HEK293 (cell line): ENCODE measurements at regions not wholly inside any gene's neighbourhood (a gene's known extent, or its start where the extent isn't known, plus 50 kb on each side); places are given as distances from the start of the nearest gene placed in this dataset.

ENCODE experiments used
- CTCF ChIP-seq: fragments of 450-650 bp; formaldehyde crosslinking; IDR thresholded peaks from 2 replicates; pipeline ENCODE4 v1.5.1; 2016; ENCODE audit warnings: missing biosample characterization, missing genetic modification characterization
- KLF16 ChIP-seq: fragments of 450-650 bp; formaldehyde crosslinking; IDR thresholded peaks from 2 replicates; pipeline ENCODE4 v1.5.1; 2017; ENCODE audit warnings: missing biosample characterization, missing genetic modification characterization
- REST ChIP-seq: fragments of 450-650 bp; formaldehyde crosslinking; IDR thresholded peaks from 2 replicates; pipeline ENCODE4 v1.5.1; 2016; ENCODE audit warnings: missing biosample characterization, missing genetic modification characterization
- YY1 ChIP-seq: fragments of 450-650 bp; formaldehyde crosslinking; IDR thresholded peaks from 2 replicates; pipeline ENCODE4 v1.5.1; 2018; ENCODE audit warnings: missing biosample characterization, missing genetic modification characterization
- ZBTB20 ChIP-seq: fragments of 450-650 bp; formaldehyde crosslinking; IDR thresholded peaks from 2 replicates; pipeline ENCODE4 v1.5.1; 2016; ENCODE audit warnings: missing biosample characterization, missing genetic modification characterization
- ZNF138 ChIP-seq: fragments of 450-650 bp; formaldehyde crosslinking; IDR thresholded peaks from 2 replicates; pipeline ENCODE4 v1.5.1; 2016; ENCODE audit warnings: missing biosample characterization, missing genetic modification characterization, borderline replicate concordance
- ZNF274 ChIP-seq, 2 experiments: fragments of 200-500 bp in 1 of 2; fragments of 450-650 bp in 1 of 2; sonication (Bioruptor generic) in 1 of 2; formaldehyde crosslinking in 1 of 2; IDR thresholded peaks; 2 replicates each; pipeline versions ENCODE4 v1.5.1 to v1.6.1; 2014 to 2016; ENCODE audit warnings: borderline replicate concordance in 1 of 2, inconsistent platforms in 1 of 2, low read length in 1 of 2, missing biosample characterization in 1 of 2, missing genetic modification characterization in 1 of 2
- ZNF391 ChIP-seq: fragments of 450-650 bp; formaldehyde crosslinking; IDR thresholded peaks from 2 replicates; pipeline ENCODE4 v1.5.1; 2016; ENCODE audit warnings: low read depth, missing biosample characterization, missing genetic modification characterization, borderline replicate concordance
- ZNF488 ChIP-seq: fragments of 450-650 bp; formaldehyde crosslinking; IDR thresholded peaks from 2 replicates; pipeline ENCODE4 v1.5.1; 2016; ENCODE audit warnings: missing biosample characterization, missing genetic modification characterization
- TF ChIP-seq, protein P1 (sequence below): fragments of 450-650 bp; formaldehyde crosslinking; IDR thresholded peaks from 2 replicates; pipeline ENCODE4 v1.5.1; 2016; ENCODE audit warnings: missing biosample characterization, missing genetic modification characterization
- TF ChIP-seq, protein P2 (sequence below): fragments of 450-650 bp; formaldehyde crosslinking; IDR thresholded peaks from 2 replicates; pipeline ENCODE4 v1.5.1; 2016; ENCODE audit warnings: missing biosample characterization, missing genetic modification characterization

DNA sequence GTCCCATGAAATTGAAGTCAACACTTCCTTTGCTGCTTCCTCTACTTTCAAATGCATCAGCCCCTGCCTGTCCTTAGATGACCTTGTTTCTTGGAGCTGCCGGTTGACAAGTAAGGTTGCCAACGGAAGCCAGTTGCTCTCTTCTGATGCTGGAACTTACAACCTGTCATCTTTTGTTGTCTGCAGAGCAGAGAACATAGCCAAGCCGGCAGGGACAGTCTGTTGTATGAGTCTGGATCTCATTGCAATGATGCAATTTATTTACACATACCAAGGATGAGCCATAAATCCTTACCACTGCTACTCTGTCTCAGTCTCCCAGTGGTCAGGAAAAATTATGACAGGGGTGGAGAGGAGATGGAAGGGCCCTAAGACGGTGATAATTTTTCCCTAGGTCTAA lies 151.4 kb downstream of the BLID start:
- no peak for TF ChIP-seq REST
- TF ChIP-seq CTCF: no peak
- no peak for TF ChIP-seq ZBTB20 (tag by site-specific recombination)
- no peak for TF ChIP-seq ZNF488
- TF ChIP-seq ZNF391 (tag by site-specific recombination): no peak
- no peak for TF ChIP-seq YY1 (tag by site-specific recombination)
- no peak for TF ChIP-seq KLF16 (tag by site-specific recombination)
- TF ChIP-seq, protein P1, sequence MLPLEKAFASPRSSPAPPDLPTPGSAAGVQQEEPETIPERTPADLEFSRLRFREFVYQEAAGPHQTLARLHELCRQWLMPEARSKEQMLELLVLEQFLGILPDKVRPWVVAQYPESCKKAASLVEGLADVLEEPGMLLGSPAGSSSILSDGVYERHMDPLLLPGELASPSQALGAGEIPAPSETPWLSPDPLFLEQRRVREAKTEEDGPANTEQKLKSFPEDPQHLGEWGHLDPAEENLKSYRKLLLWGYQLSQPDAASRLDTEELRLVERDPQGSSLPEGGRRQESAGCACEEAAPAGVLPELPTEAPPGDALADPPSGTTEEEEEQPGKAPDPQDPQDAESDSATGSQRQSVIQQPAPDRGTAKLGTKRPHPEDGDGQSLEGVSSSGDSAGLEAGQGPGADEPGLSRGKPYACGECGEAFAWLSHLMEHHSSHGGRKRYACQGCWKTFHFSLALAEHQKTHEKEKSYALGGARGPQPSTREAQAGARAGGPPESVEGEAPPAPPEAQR: no peak
- TF ChIP-seq, protein P2, sequence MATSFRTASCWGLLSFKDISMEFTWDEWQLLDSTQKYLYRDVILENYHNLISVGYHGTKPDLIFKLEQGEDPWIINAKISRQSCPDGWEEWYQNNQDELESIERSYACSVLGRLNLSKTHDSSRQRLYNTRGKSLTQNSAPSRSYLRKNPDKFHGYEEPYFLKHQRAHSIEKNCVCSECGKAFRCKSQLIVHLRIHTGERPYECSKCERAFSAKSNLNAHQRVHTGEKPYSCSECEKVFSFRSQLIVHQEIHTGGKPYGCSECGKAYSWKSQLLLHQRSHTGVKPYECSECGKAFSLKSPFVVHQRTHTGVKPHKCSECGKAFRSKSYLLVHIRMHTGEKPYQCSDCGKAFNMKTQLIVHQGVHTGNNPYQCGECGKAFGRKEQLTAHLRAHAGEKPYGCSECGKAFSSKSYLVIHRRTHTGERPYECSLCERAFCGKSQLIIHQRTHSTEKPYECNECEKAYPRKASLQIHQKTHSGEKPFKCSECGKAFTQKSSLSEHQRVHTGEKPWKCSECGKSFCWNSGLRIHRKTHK (tag by site-specific recombination): no peak
- TF ChIP-seq ZNF138: no peak
- no peak for TF ChIP-seq ZNF274 (IDR thresholded peaks at IDR 0.05; ENCODE audit: low read length)
- TF ChIP-seq ZNF274 (tag by site-specific recombination; IDR thresholded peaks at IDR 0.05; ENCODE audit: borderline replicate concordance): no peak
